ENCODE measurements at regions not wholly inside any gene's neighbourhood (a gene's known extent, or its start where the extent isn't known, plus 50 kb on each side); places are given as distances from the start of the nearest gene placed in this dataset.

DNA sequence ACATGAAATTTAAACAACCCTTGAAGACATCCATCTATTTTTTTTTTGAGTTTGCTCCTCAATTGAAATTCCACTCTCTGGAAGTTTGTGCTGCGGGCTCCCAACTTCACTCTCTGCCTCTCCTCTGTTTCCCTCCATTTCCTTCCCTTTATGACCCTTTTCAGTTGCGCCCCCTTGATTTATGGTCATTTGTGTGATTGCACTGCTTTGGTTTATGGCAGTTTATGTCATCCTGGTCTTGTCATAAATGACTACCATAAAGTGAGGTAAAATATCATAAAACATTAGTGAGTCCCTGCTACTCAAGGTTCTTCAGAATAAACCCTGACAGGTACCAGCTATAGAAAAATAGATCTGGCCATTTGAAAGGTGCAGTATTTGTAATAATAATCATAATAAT, 348.3 kb upstream of the ZFP64 start:
- no peaks in the 10 kb centered on the region for H3K4me1 ChIP-seq (ENCODE audit: control insufficient read depth, insufficient read depth, low read length)
- no peaks in the 10 kb centered on the region for H3K9me3 ChIP-seq (ENCODE audit: control insufficient read depth in 2 of 2, low read length in 2 of 2)
- no peaks in the 10 kb centered on the region for H3K27me3 ChIP-seq (ENCODE audit: control insufficient read depth in 1 of 2, insufficient read depth in 2 of 2, low read length in 2 of 2)
- H3K4me3 ChIP-seq (ENCODE audit: low read length in 2 of 2), result no peak overlapping the region
- H3K36me3 ChIP-seq (ENCODE audit: control insufficient read depth in 2 of 2, insufficient read depth in 2 of 2, low read length in 2 of 2), result no peaks in the 10 kb centered on the region
- H3K9ac ChIP-seq (ENCODE audit: low read length in 2 of 2), result no peak overlapping the region
- H3K27ac ChIP-seq (ENCODE audit: low read length), result no peak overlapping the region

DNA sequence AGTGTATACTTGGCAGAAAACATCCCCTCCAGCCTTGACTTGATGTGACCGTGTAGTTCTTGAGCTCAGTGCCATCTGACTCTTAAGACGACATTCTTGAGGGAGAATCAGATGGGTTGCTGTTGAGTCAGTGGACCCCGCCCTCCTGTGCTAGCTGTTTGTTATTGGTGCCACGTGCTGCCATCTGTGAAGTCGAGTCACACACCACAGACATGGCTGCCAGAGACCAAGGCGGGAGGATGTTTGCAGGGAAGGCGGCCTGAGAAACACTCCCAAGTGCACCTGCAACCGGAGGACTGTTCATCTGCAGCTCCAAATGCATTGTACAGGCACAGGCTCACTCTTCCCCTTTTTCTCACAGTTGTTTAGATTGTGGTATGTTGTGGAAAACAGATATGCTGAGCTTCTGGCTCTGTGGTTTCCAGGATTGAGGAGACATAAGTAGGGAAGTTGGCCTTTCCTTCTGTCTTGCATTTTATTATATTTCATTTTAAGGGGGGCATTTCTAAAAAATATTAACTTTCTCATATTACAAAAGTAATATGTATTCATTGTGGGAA, 345.3 kb upstream of the ZFP64 start:
- Histone ChIP-seq H3K9ac (ENCODE audit: low read length in 2 of 2) (no peak overlapping the region), H3K9me3 (ENCODE audit: control insufficient read depth in 2 of 2, low read length in 2 of 2) (no peaks in the 10 kb centered on the region), H3K27ac (ENCODE audit: low read length) (no peak overlapping the region), H3K27me3 (ENCODE audit: control insufficient read depth in 1 of 2, insufficient read depth in 2 of 2, low read length in 2 of 2) (no peaks in the 10 kb centered on the region), H3K36me3 (ENCODE audit: control insufficient read depth in 2 of 2, insufficient read depth in 2 of 2, low read length in 2 of 2) (no peaks in the 10 kb centered on the region), H3K4me3 (ENCODE audit: low read length in 2 of 2) (no peak overlapping the region), H3K4me1 (ENCODE audit: control insufficient read depth, insufficient read depth, low read length) (no peaks in the 10 kb centered on the region)

DNA sequence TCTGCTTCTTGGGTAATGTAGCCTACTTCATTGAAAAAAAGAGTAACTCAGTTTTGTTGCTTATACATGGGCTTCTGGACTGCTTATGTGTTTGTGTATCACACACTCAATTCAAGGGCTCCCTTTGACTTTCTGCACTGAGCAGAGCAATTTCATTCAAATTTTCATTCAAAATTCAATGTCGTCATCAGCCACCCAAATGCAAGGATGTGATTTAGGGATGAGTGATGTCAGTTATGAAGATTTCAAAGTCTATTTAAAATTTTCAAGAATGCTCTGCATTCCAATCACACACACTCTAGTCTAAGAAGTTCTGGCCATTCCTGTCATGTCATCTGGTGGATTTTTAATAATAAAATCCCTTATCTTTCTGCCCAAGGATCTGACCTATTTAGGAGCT, 344.5 kb upstream of the ZFP64 start:
- no peaks in the 10 kb centered on the region for H3K27me3 ChIP-seq (ENCODE audit: control insufficient read depth in 1 of 2, insufficient read depth in 2 of 2, low read length in 2 of 2)
- H3K27ac ChIP-seq (ENCODE audit: low read length), result no peak overlapping the region
- no peak overlapping the region for H3K4me3 ChIP-seq (ENCODE audit: low read length in 2 of 2)
- no peaks in the 10 kb centered on the region for H3K36me3 ChIP-seq (ENCODE audit: control insufficient read depth in 2 of 2, insufficient read depth in 2 of 2, low read length in 2 of 2)
- no peaks in the 10 kb centered on the region for H3K4me1 ChIP-seq (ENCODE audit: control insufficient read depth, insufficient read depth, low read length)
- H3K9me3 ChIP-seq (ENCODE audit: control insufficient read depth in 2 of 2, low read length in 2 of 2), result no peaks in the 10 kb centered on the region
- H3K9ac ChIP-seq (ENCODE audit: low read length in 2 of 2), result no peak overlapping the region

DNA sequence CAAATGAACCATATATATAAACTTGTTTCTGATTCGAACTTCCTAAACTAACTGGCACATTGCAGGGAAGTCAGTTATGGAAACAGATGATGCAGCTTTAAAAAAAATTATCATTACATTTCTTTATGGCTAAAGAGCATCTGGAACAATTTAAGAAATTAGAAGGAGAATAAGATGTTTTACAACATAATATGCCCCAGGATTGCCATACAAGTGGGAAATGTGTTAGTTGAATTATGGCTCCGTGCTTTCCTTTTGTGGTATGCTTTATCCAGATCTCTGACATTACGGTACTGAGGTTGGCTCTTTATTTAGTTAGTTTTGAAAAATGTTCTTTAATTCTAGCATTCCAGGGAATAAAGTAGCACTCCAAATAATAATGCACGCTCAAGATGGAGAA, 343.0 kb upstream of the ZFP64 start:
- no peaks in the 10 kb centered on the region for H3K4me1 ChIP-seq (ENCODE audit: control insufficient read depth, insufficient read depth, low read length)
- H3K9me3 ChIP-seq (ENCODE audit: control insufficient read depth in 2 of 2, low read length in 2 of 2), result no peaks in the 10 kb centered on the region
- H3K36me3 ChIP-seq (ENCODE audit: control insufficient read depth in 2 of 2, insufficient read depth in 2 of 2, low read length in 2 of 2), result no peaks in the 10 kb centered on the region

DNA sequence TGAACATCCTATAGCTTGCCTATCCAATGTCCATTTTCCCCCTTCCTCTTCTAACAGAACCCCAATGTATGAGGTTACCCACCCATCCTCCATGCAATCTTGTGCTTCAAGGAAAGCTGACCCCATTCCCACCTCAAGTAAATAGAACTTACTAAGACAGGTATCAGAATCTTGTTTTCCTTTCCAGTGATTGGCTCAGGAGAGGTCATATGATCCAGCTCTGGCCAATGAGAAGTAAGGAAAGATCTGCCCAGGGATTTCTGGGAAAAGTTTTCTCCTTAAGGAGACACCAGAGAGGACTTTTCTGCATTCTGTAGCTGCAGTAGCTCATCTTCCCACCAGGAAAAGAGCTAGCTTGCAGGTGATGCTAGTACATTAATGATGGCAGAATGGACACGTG, 341.8 kb upstream of the ZFP64 start:
- Histone ChIP-seq H3K9me3 (ENCODE audit: control insufficient read depth in 2 of 2, low read length in 2 of 2) (no peaks in the 10 kb centered on the region), H3K4me3 (ENCODE audit: low read length in 2 of 2) (no peak overlapping the region), H3K4me1 (ENCODE audit: control insufficient read depth, insufficient read depth, low read length) (no peaks in the 10 kb centered on the region), H3K36me3 (ENCODE audit: control insufficient read depth in 2 of 2, insufficient read depth in 2 of 2, low read length in 2 of 2) (no peaks in the 10 kb centered on the region), H3K9ac (ENCODE audit: low read length in 2 of 2) (no peak overlapping the region), H3K27ac (ENCODE audit: low read length) (no peak overlapping the region), H3K27me3 (ENCODE audit: control insufficient read depth in 1 of 2, insufficient read depth in 2 of 2, low read length in 2 of 2) (no peaks in the 10 kb centered on the region)

More for the DNA sequence above, 343.0 kb upstream of the ZFP64 start:
- Histone ChIP-seq H3K4me3 (ENCODE audit: low read length in 2 of 2) (no peak overlapping the region), H3K27me3 (ENCODE audit: control insufficient read depth in 1 of 2, insufficient read depth in 2 of 2, low read length in 2 of 2) (no peaks in the 10 kb centered on the region), H3K27ac (ENCODE audit: low read length) (no peak overlapping the region), H3K9ac (ENCODE audit: low read length in 2 of 2) (no peak overlapping the region)

DNA sequence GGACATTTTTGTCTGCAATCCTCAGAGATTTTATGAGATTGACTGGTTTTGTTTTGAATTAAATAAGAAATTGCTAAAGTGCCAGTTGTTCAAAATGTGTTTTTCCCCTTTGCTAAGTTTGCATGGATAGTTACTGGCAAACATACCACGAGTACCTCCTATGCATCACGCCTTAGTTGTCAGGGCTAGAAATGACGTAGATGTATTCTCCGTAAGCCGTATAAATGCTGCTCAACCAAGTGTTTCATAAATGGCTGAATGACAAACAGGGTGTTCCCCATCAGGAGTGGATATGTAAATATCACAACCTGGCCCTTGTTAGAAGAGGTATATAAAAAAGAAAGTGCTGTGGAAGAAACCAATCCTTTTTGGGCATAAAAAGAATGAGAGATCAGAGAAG, 341.1 kb upstream of the ZFP64 start:
- no peak overlapping the region for H3K9ac ChIP-seq (ENCODE audit: low read length in 2 of 2)
- no peaks in the 10 kb centered on the region for H3K4me1 ChIP-seq (ENCODE audit: control insufficient read depth, insufficient read depth, low read length)
- H3K36me3 ChIP-seq (ENCODE audit: control insufficient read depth in 2 of 2, insufficient read depth in 2 of 2, low read length in 2 of 2), result no peaks in the 10 kb centered on the region
- no peak overlapping the region for H3K4me3 ChIP-seq (ENCODE audit: low read length in 2 of 2)
- no peak overlapping the region for H3K27ac ChIP-seq (ENCODE audit: low read length)
- no peaks in the 10 kb centered on the region for H3K27me3 ChIP-seq (ENCODE audit: control insufficient read depth in 1 of 2, insufficient read depth in 2 of 2, low read length in 2 of 2)
- H3K9me3 ChIP-seq (ENCODE audit: control insufficient read depth in 2 of 2, low read length in 2 of 2), result no peaks in the 10 kb centered on the region

DNA sequence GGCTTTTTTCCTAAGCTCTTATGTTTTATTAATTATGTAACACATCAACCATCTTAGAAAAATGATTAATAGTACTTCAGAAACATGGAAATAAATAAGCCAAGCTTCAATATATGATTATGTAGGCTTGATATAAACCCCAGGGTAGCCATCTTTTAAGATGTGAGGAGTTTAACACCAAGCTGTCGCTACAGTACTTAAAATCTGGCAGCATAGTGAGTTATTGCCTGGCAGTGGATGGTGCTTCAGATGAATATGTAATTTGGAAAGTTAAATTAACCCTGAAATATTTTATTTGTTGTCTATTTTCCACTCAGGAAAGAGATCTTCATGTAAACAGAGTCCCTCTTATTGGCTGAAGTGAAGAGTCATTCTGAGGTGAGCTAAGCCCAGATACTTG, 339.0 kb upstream of the ZFP64 start:
- H3K36me3 ChIP-seq (ENCODE audit: control insufficient read depth in 2 of 2, insufficient read depth in 2 of 2, low read length in 2 of 2), result no peaks in the 10 kb centered on the region
- H3K9ac ChIP-seq (ENCODE audit: low read length in 2 of 2), result no peak overlapping the region
- no peak overlapping the region for H3K4me3 ChIP-seq (ENCODE audit: low read length in 2 of 2)
- no peaks in the 10 kb centered on the region for H3K27me3 ChIP-seq (ENCODE audit: control insufficient read depth in 1 of 2, insufficient read depth in 2 of 2, low read length in 2 of 2)
- H3K27ac ChIP-seq (ENCODE audit: low read length), result no peak overlapping the region
- H3K9me3 ChIP-seq (ENCODE audit: control insufficient read depth in 2 of 2, low read length in 2 of 2), result no peaks in the 10 kb centered on the region
- H3K4me1 ChIP-seq (ENCODE audit: control insufficient read depth, insufficient read depth, low read length), result no peaks in the 10 kb centered on the region

DNA sequence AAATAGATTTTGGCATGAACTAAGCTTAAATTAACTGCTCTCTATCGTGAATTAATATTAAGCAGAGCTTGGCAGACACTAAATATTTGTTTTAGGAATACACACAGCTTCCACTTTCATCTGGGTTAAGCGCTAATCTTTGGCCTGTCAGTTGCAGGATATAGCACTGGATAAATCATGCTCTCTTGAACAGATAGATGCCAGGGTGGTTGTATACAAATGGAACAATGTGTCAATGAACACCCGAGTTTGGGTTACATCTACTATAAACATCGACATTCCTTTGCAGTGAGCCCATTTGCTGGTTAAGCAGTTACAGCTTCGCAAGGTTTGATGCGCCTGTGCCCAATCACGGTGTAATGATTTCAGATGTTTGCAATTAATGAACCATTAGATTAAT, 338.2 kb upstream of the ZFP64 start:
- Histone ChIP-seq H3K27ac (ENCODE audit: low read length) (no peak overlapping the region), H3K27me3 (ENCODE audit: control insufficient read depth in 1 of 2, insufficient read depth in 2 of 2, low read length in 2 of 2) (no peaks in the 10 kb centered on the region), H3K4me3 (ENCODE audit: low read length in 2 of 2) (no peak overlapping the region), H3K9ac (ENCODE audit: low read length in 2 of 2) (no peak overlapping the region), H3K4me1 (ENCODE audit: control insufficient read depth, insufficient read depth, low read length) (no peaks in the 10 kb centered on the region), H3K36me3 (ENCODE audit: control insufficient read depth in 2 of 2, insufficient read depth in 2 of 2, low read length in 2 of 2) (no peaks in the 10 kb centered on the region), H3K9me3 (ENCODE audit: control insufficient read depth in 2 of 2, low read length in 2 of 2) (no peaks in the 10 kb centered on the region)

DNA sequence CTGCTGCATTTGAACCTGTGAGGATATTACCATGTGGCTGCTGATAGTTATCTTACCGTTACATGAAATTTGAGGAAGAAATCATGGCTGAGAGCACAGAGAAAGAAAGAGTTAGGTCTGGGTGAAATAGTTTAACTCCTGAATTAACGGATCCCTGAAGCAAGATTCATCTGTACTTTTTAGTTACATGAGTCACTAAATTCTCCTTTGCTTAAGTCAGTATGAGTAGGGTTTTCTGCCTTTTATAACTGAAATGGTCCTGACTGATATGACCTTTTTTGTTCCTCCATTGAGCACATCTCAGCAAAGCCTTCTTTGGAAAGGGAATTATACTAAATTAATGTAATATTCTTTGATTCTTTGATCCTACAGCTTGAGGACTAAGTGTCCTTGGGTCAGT, 333.3 kb upstream of the ZFP64 start:
- Histone ChIP-seq H3K27me3 (ENCODE audit: control insufficient read depth in 1 of 2, insufficient read depth in 2 of 2, low read length in 2 of 2) (no peaks in the 10 kb centered on the region), H3K4me1 (ENCODE audit: control insufficient read depth, insufficient read depth, low read length) (no peaks in the 10 kb centered on the region), H3K36me3 (ENCODE audit: control insufficient read depth in 2 of 2, insufficient read depth in 2 of 2, low read length in 2 of 2) (no peaks in the 10 kb centered on the region), H3K27ac (ENCODE audit: low read length) (no peak overlapping the region), H3K9me3 (ENCODE audit: control insufficient read depth in 2 of 2, low read length in 2 of 2) (no peaks in the 10 kb centered on the region), H3K4me3 (ENCODE audit: low read length in 2 of 2) (no peak overlapping the region), H3K9ac (ENCODE audit: low read length in 2 of 2) (no peak overlapping the region)

DNA sequence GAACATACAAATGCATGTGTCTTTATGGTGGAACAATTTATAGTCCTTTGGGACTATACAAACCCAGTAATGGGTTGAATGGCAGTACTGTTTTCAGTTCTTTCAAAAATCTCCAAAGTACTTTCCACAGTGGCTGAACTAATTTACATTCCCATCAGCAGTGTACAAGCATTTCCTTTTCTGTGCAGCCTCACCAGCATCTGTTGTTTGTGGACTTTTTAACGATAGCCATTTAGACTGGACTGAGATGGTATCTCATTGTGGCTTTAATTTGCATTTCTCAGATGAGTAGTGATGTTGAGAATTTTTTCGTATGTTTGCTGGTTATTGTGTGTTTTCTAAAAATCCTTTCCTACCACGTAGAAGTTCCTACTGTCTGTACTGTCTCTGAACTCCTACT, 327.2 kb upstream of the ZFP64 start:
- H3K4me1 ChIP-seq (ENCODE audit: control insufficient read depth, insufficient read depth, low read length), result no peaks in the 10 kb centered on the region
- H3K36me3 ChIP-seq (ENCODE audit: control insufficient read depth in 2 of 2, insufficient read depth in 2 of 2, low read length in 2 of 2), result no peaks in the 10 kb centered on the region
- H3K27ac ChIP-seq (ENCODE audit: low read length), result no peak overlapping the region
- H3K27me3 ChIP-seq (ENCODE audit: control insufficient read depth in 1 of 2, insufficient read depth in 2 of 2, low read length in 2 of 2), result no peaks in the 10 kb centered on the region
- peaks cover 0 to 3% of the 10 kb centered on the region in 2 donors for H3K9me3 ChIP-seq (ENCODE audit: control insufficient read depth in 2 of 2, low read length in 2 of 2)
- no peak overlapping the region for H3K9ac ChIP-seq (ENCODE audit: low read length in 2 of 2)
- no peak overlapping the region for H3K4me3 ChIP-seq (ENCODE audit: low read length in 2 of 2)

DNA sequence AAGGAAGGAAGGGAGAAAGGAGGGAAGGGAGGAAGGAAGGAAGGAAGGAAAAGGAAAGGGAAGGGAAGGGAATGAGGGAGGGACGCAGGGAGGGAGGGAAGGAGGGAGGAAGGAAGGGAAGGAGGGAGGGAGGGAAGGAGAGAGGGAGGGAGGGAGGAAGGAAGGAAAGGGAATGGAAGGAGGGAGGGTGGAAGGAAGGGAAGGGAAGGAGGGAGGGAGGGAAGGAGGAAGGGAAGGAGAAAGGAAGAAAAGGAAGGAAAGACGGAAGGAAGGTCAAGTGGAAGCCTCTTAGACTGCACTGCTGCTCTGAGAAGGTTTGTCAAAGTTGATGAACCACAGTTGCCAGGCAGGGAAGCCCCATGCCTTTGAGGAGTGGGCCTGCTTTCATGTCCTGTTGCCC, 324.3 kb upstream of the ZFP64 start:
- Histone ChIP-seq H3K36me3 (ENCODE audit: control insufficient read depth in 2 of 2, insufficient read depth in 2 of 2, low read length in 2 of 2) (no peaks in the 10 kb centered on the region), H3K9ac (ENCODE audit: low read length in 2 of 2) (no peak overlapping the region), H3K4me1 (ENCODE audit: control insufficient read depth, insufficient read depth, low read length) (no peaks in the 10 kb centered on the region), H3K27me3 (ENCODE audit: control insufficient read depth in 1 of 2, insufficient read depth in 2 of 2, low read length in 2 of 2) (no peaks in the 10 kb centered on the region), H3K4me3 (ENCODE audit: low read length in 2 of 2) (no peak overlapping the region), H3K9me3 (ENCODE audit: control insufficient read depth in 2 of 2, low read length in 2 of 2) (peaks cover 0 to 3% of the 10 kb centered on the region in 2 donors), H3K27ac (ENCODE audit: low read length) (no peak overlapping the region)

Data from stomach smooth muscle (tissue), 2 donors.